Globus pallidus (tissue), 1 donor: ENCODE measurements at regions not wholly inside any gene's neighbourhood (a gene's known extent, or its start where the extent isn't known, plus 50 kb on each side); places are given as distances from the start of the nearest gene placed in this dataset.
A peak's percentile ranks its signal among the peaks of the same experiment; 100 is the strongest.

Source experiments
- DNase-seq: peaks from one replicate; pipeline ENCODE4 v3.0.0-alpha.2; 2015; ENCODE audit warnings: low spot score

GRCh38 chr6:23584134-23584763, 541.8 kb upstream of the NRSN1 start:
- DNase-seq = no peak

GRCh38 chr6:23587582-23587981, 538.4 kb upstream of the NRSN1 start:
- DNase-seq = no peak

- DNase-seq = no peak
These were observed 536.2 kb upstream of the NRSN1 start for GRCh38 chr6:23589811-23590210.

GRCh38 chr6:23590498-23591126, 535.4 kb upstream of the NRSN1 start:
- no peak for DNase-seq

- no peak for DNase-seq
These were observed 534.3 kb upstream of the NRSN1 start for GRCh38 chr6:23591761-23592160.

GRCh38 chr6:23600118-23600517, 525.9 kb upstream of the NRSN1 start:
- DNase-seq = no peak

- no peak for DNase-seq
These were observed 524.1 kb upstream of the NRSN1 start for GRCh38 chr6:23601811-23602345.

- no peak for DNase-seq
These were observed 517.0 kb upstream of the NRSN1 start for GRCh38 chr6:23608931-23609435.

GRCh38 chr6:23611776-23612381, 514.1 kb upstream of the NRSN1 start:
- DNase-seq = peak; percentile 11

- DNase-seq = no peak
These were observed 507.6 kb upstream of the NRSN1 start for GRCh38 chr6:23618366-23618765.

GRCh38 chr6:23620911-23621401, 505.1 kb upstream of the NRSN1 start:
- DNase-seq = no peak

- no peak for DNase-seq
These were observed 495.0 kb upstream of the NRSN1 start for GRCh38 chr6:23630726-23631635.

- peak; percentile 71 for DNase-seq
These were observed 492.0 kb upstream of the NRSN1 start for GRCh38 chr6:23633996-23634395.

- no peak for DNase-seq
These were observed 490.9 kb upstream of the NRSN1 start for GRCh38 chr6:23635150-23635549.

GRCh38 chr6:23637296-23637695, 488.7 kb upstream of the NRSN1 start:
- no peak for DNase-seq

GRCh38 chr6:23642849-23643248, 483.2 kb upstream of the NRSN1 start:
- DNase-seq = no peak

- no peak for DNase-seq
These were observed 479.0 kb upstream of the NRSN1 start for GRCh38 chr6:23647045-23647444.

- DNase-seq = peak; percentile 87
These were observed 475.3 kb upstream of the NRSN1 start for GRCh38 chr6:23650676-23651075.

GRCh38 chr6:23654745-23655144, 471.3 kb upstream of the NRSN1 start:
- DNase-seq = no peak

- DNase-seq = no peak
These were observed 470.5 kb upstream of the NRSN1 start for GRCh38 chr6:23655525-23655924.

- DNase-seq = peak; percentile 48
These were observed 469.5 kb upstream of the NRSN1 start for GRCh38 chr6:23656255-23657194.
